ENCODE measurements at regions not wholly inside any gene's neighbourhood (a gene's known extent, or its start where the extent isn't known, plus 50 kb on each side); places are given as distances from the start of the nearest gene placed in this dataset.

- WGBS, 2 experiments (ENCODE audit: low coverage in 1 of 2, low lambda C conversion rate in 2 of 2, missing lambda C conversion rate in 2 of 2): 68 to 71% methylated on average over 4 of the region's 4 CpGs
- TF ChIP-seq EZH2phosphoT487 (IDR thresholded peaks at IDR 0.05; ENCODE audit: insufficient read depth, low read depth): no peak
- no peak for TF ChIP-seq EZH2 (IDR thresholded peaks at IDR 0.05; ENCODE audit: insufficient read depth, poor library complexity, severe bottlenecking)
Measured at GRCh38 chr3:15997274-15997943, 177.1 kb upstream of the GALNT15 start.

GRCh38 chr3:15998911-15999310 lies 175.6 kb upstream of the GALNT15 start:
- Histone ChIP-seq H3K36me3 (ENCODE audit: low read depth) (no peaks in the 10 kb centered on the region), H2AFZ (no peak overlapping the region), H3K9ac (no peak overlapping the region), H3K9me2 (ENCODE audit: insufficient read depth) (no peaks in the 10 kb centered on the region), H4K20me1 (ENCODE audit: insufficient read depth) (no peaks in the 10 kb centered on the region), H3K27ac (no peak overlapping the region), H3K4me2 (ENCODE audit: unreplicated experiment) (no peak overlapping the region), H3K79me2 (ENCODE audit: insufficient read depth) (no peaks in the 10 kb centered on the region), H3K9me3 (ENCODE audit: low read depth) (no peaks in the 10 kb centered on the region), H3F3A (ENCODE audit: insufficient read depth) (no peaks in the 10 kb centered on the region), H3K4me1 (ENCODE audit: insufficient read depth) (no peaks in the 10 kb centered on the region), H3K27me3 (replicated peaks; ENCODE audit: insufficient read depth) (no peaks in the 10 kb centered on the region), H3K4me3 (no peak overlapping the region)
- in situ Hi-C loops (cut with MboI): no loop called here
- no peak for DNase-seq
- 50 to 55% methylated on average over 3 of the region's 3 CpGs for WGBS, 2 experiments (ENCODE audit: low coverage in 1 of 2, low lambda C conversion rate in 2 of 2, missing lambda C conversion rate in 2 of 2)
- TF ChIP-seq EZH2phosphoT487 (IDR thresholded peaks at IDR 0.05; ENCODE audit: insufficient read depth, low read depth) (no peak), EZH2 (IDR thresholded peaks at IDR 0.05; ENCODE audit: insufficient read depth, poor library complexity, severe bottlenecking) (no peak)

More at GRCh38 chr3:15997274-15997943, 177.1 kb upstream of the GALNT15 start:
- Histone ChIP-seq H3K4me3 (no peak overlapping the region), H3F3A (ENCODE audit: insufficient read depth) (no peaks in the 10 kb centered on the region), H3K4me1 (ENCODE audit: insufficient read depth) (no peaks in the 10 kb centered on the region), H3K79me2 (ENCODE audit: insufficient read depth) (no peaks in the 10 kb centered on the region), H3K9me3 (ENCODE audit: low read depth) (no peaks in the 10 kb centered on the region), H3K9ac (no peak overlapping the region), H3K27ac (no peak overlapping the region), H2AFZ (no peak overlapping the region), H3K36me3 (ENCODE audit: low read depth) (no peaks in the 10 kb centered on the region), H3K9me2 (ENCODE audit: insufficient read depth) (no peaks in the 10 kb centered on the region), H3K4me2 (ENCODE audit: unreplicated experiment) (no peak overlapping the region), H3K27me3 (replicated peaks; ENCODE audit: insufficient read depth) (no peaks in the 10 kb centered on the region), H4K20me1 (ENCODE audit: insufficient read depth) (no peaks in the 10 kb centered on the region)
- in situ Hi-C loops (cut with MboI): no loop called here
- peak; percentile 6 for DNase-seq

GRCh38 chr3:16004812-16005211 lies 169.7 kb upstream of the GALNT15 start:
- Histone ChIP-seq H3K4me3 (no peak overlapping the region), H3K27me3 (replicated peaks; ENCODE audit: insufficient read depth) (no peaks in the 10 kb centered on the region), H3F3A (ENCODE audit: insufficient read depth) (no peaks in the 10 kb centered on the region), H2AFZ (no peak overlapping the region), H3K9ac (no peak overlapping the region), H3K27ac (no peak overlapping the region), H3K9me2 (ENCODE audit: insufficient read depth) (no peaks in the 10 kb centered on the region), H3K4me1 (ENCODE audit: insufficient read depth) (no peaks in the 10 kb centered on the region), H3K79me2 (ENCODE audit: insufficient read depth) (no peaks in the 10 kb centered on the region), H3K9me3 (ENCODE audit: low read depth) (no peaks in the 10 kb centered on the region), H3K4me2 (ENCODE audit: unreplicated experiment) (no peak overlapping the region), H3K36me3 (ENCODE audit: low read depth) (no peaks in the 10 kb centered on the region), H4K20me1 (ENCODE audit: insufficient read depth) (no peaks in the 10 kb centered on the region)
- TF ChIP-seq EZH2phosphoT487 (IDR thresholded peaks at IDR 0.05; ENCODE audit: insufficient read depth, low read depth) (no peak), EZH2 (IDR thresholded peaks at IDR 0.05; ENCODE audit: insufficient read depth, poor library complexity, severe bottlenecking) (no peak)
- in situ Hi-C loops (cut with MboI): no loop called here
- WGBS, 2 experiments (ENCODE audit: low coverage in 1 of 2, low lambda C conversion rate in 2 of 2, missing lambda C conversion rate in 2 of 2): 86 to 90% methylated on average over 3 of the region's 3 CpGs
- DNase-seq: no peak

- Histone ChIP-seq H3K9ac (no peak overlapping the region), H3K9me3 (ENCODE audit: low read depth) (no peaks in the 10 kb centered on the region), H3K27me3 (replicated peaks; ENCODE audit: insufficient read depth) (no peaks in the 10 kb centered on the region), H3K4me2 (ENCODE audit: unreplicated experiment) (no peak overlapping the region), H3K79me2 (ENCODE audit: insufficient read depth) (no peaks in the 10 kb centered on the region), H2AFZ (no peak overlapping the region), H3K4me3 (no peak overlapping the region), H3K27ac (peak overlapping the region; percentile 37; the same call in 1 of the 2 replicates), H3K36me3 (ENCODE audit: low read depth) (no peaks in the 10 kb centered on the region), H3F3A (ENCODE audit: insufficient read depth) (peaks cover 21% of the 10 kb centered on the region), H3K9me2 (ENCODE audit: insufficient read depth) (no peaks in the 10 kb centered on the region), H4K20me1 (ENCODE audit: insufficient read depth) (no peaks in the 10 kb centered on the region), H3K4me1 (ENCODE audit: insufficient read depth) (peaks cover 27% of the 10 kb centered on the region)
- DNase-seq: no peak
- TF ChIP-seq EZH2 (IDR thresholded peaks at IDR 0.05; ENCODE audit: insufficient read depth, poor library complexity, severe bottlenecking): no peak
- no peak for TF ChIP-seq EZH2phosphoT487 (IDR thresholded peaks at IDR 0.05; ENCODE audit: insufficient read depth, low read depth)
- in situ Hi-C loops (cut with MboI): no loop called here
- 82 to 87% methylated on average over 4 of the region's 4 CpGs for WGBS, 2 experiments (ENCODE audit: low coverage in 1 of 2, low lambda C conversion rate in 2 of 2, missing lambda C conversion rate in 2 of 2)
Measured at GRCh38 chr3:16011376-16011775, 163.1 kb upstream of the GALNT15 start.

All from GM23248 (cell line).